ENCODE measurements at regions not wholly inside any gene's neighbourhood (a gene's known extent, or its start where the extent isn't known, plus 50 kb on each side); places are given as distances from the start of the nearest gene placed in this dataset.

GRCh38 chr6:27700337-27700736 is 211.9 kb downstream of the OR2B2 start:
- no peak for TF ChIP-seq ZNF670 (CRISPR knock-in tag; IDR thresholded peaks at IDR 0.05; ENCODE audit: borderline replicate concordance)
- no peak for TF ChIP-seq TARDBP (CRISPR knock-in tag; IDR thresholded peaks at IDR 0.05)
- TF ChIP-seq HNRNPL (IDR thresholded peaks at IDR 0.05; ENCODE audit: low read depth, low read length): no peak
- no peak for TF ChIP-seq RNF219 (CRISPR knock-in tag; IDR thresholded peaks at IDR 0.05)
- no peak for TF ChIP-seq FOXP1 (IDR thresholded peaks at IDR 0.05)
- no peak for TF ChIP-seq FOXP1 (CRISPR knock-in tag; IDR thresholded peaks at IDR 0.05)
- TF ChIP-seq ZFY (CRISPR knock-in tag; IDR thresholded peaks at IDR 0.05): no peak
- no peak for TF ChIP-seq ARID2 (CRISPR knock-in tag; IDR thresholded peaks at IDR 0.05; ENCODE audit: borderline replicate concordance)
- no peak for TF ChIP-seq KDM1A (CRISPR knock-in tag; IDR thresholded peaks at IDR 0.05)
- no peak for TF ChIP-seq SOX5 (CRISPR knock-in tag; IDR thresholded peaks at IDR 0.05; ENCODE audit: borderline replicate concordance)
- no peak for TF ChIP-seq TAF1 (CRISPR knock-in tag; IDR thresholded peaks at IDR 0.05)
- TF ChIP-seq ZMYM2 (CRISPR knock-in tag; IDR thresholded peaks at IDR 0.05): no peak

Data from HepG2 (cell line).